BJ (cell line): ENCODE measurements at regions not wholly inside any gene's neighbourhood (a gene's known extent, or its start where the extent isn't known, plus 50 kb on each side); places are given as distances from the start of the nearest gene placed in this dataset.

Experiments
- CTCF ChIA-PET: fragments of 350-600 bp; formaldehyde crosslinking; extraction: SDS; loops from one replicate; lab custom pipeline; 2021; ENCODE audit warnings: antibody characterized with exemption, inconsistent platforms; lab: Yijun Ruan, JAX
- POLR2A ChIA-PET: fragments of 300-600 bp; sonication (Branson Sonifier 250); formaldehyde crosslinking; extraction: SDS; loops from one replicate; lab custom pipeline; 2021; ENCODE audit warnings: antibody characterized with exemption; lab: Charles Lee
- DNase-seq: peaks from one replicate; pipeline ENCODE4 v3.0.0-alpha.2; 2011; ENCODE audit warnings: low read depth
- H3K27me3 ChIP-seq: 2 replicates; pipeline ENCODE4 v1.6.0; 2011; ENCODE audit warnings: low read length; ENCODE audit not compliant: control insufficient read depth, insufficient read depth
- H3K36me3 ChIP-seq: 2 replicates; pipeline ENCODE4 v1.5.1; 2011; ENCODE audit warnings: low read length; ENCODE audit not compliant: control insufficient read depth, insufficient read depth
- H3K4me3 ChIP-seq: 2 replicates; pipeline ENCODE4 v1.5.1; 2011; ENCODE audit warnings: low read depth, mild to moderate bottlenecking, control low read depth, low read length
- TF ChIP-seq, protein P1 (sequence below): IDR thresholded peaks from 2 replicates; pipeline ENCODE4 v1.5.1; 2011; ENCODE audit warnings: low read depth, mild to moderate bottlenecking, control low read depth, inconsistent platforms, low read length, moderate library complexity; ENCODE audit not compliant: insufficient read depth

GRCh38 chr11:92149996-92150395 is 74.6 kb upstream of the FAT3 start:
- ChIA-PET CTCF (no interaction called here), POLR2A (no interaction called here)
- Histone ChIP-seq H3K4me3 (no peak overlapping the region), H3K27me3 (no peaks in the 10 kb centered on the region), H3K36me3 (no peaks in the 10 kb centered on the region)
- DNase-seq, result no peak
- TF ChIP-seq, protein P1, sequence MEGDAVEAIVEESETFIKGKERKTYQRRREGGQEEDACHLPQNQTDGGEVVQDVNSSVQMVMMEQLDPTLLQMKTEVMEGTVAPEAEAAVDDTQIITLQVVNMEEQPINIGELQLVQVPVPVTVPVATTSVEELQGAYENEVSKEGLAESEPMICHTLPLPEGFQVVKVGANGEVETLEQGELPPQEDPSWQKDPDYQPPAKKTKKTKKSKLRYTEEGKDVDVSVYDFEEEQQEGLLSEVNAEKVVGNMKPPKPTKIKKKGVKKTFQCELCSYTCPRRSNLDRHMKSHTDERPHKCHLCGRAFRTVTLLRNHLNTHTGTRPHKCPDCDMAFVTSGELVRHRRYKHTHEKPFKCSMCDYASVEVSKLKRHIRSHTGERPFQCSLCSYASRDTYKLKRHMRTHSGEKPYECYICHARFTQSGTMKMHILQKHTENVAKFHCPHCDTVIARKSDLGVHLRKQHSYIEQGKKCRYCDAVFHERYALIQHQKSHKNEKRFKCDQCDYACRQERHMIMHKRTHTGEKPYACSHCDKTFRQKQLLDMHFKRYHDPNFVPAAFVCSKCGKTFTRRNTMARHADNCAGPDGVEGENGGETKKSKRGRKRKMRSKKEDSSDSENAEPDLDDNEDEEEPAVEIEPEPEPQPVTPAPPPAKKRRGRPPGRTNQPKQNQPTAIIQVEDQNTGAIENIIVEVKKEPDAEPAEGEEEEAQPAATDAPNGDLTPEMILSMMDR, result no peak

- H3K4me3 ChIP-seq, result no peak overlapping the region
- DNase-seq, result no peak
- ChIA-PET CTCF (no interaction called here), POLR2A (no interaction called here)
- TF ChIP-seq, protein P1, result no peak
- H3K27me3 ChIP-seq, result no peaks in the 10 kb centered on the region
- H3K36me3 ChIP-seq, result no peaks in the 10 kb centered on the region
Observed at GRCh38 chr11:92141725-92142124, 82.9 kb upstream of the FAT3 start.

DNA sequence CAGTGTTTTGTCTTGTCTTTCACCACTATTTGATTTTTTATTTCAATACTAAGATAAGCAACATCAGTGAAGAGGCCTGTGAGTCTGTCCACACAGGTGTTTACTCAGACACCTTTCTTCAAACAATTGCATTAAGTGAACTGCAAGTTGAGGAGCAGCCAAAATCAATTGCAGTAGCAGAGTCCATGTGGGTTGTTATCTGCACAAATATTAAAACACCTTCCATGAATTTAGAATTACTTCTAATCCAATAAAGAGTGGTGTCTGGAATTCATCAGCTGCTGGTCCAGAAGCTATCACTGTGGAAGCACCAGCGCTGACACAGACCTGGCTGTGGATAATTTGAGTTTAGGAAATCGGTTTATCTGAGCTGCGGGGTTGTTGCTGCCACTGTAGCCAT is 83.5 kb upstream of the FAT3 start:
- Histone ChIP-seq H3K36me3 (no peaks in the 10 kb centered on the region), H3K27me3 (no peaks in the 10 kb centered on the region), H3K4me3 (no peak overlapping the region)
- POLR2A ChIA-PET, result no interaction called here
- CTCF ChIA-PET, result no interaction called here
- TF ChIP-seq, protein P1, result no peak
- DNase-seq, result no peak

DNA sequence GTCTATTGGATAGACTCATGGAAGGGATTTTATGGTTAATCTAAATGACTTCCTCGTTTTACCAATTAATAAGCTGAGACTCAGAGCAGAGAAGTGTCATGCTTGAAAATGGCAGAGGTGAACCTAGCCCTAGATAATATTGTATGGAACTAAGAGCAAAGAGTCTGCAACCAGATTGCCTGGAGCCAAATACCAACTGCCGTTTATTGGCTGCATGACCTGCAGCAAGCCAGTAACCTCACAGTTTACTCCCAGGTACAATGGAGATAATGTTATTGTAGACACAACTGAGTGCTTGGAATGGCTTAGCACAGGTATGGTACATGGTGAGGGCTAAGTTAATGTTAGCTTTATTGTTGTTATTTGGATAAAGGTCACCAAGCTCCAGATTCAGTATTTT is 84.6 kb upstream of the FAT3 start:
- no peaks in the 10 kb centered on the region for H3K27me3 ChIP-seq
- CTCF ChIA-PET, result no interaction called here
- TF ChIP-seq, protein P1, result no peak
- no peak overlapping the region for H3K4me3 ChIP-seq
- POLR2A ChIA-PET, result no interaction called here
- no peak for DNase-seq
- H3K36me3 ChIP-seq, result no peaks in the 10 kb centered on the region

DNA sequence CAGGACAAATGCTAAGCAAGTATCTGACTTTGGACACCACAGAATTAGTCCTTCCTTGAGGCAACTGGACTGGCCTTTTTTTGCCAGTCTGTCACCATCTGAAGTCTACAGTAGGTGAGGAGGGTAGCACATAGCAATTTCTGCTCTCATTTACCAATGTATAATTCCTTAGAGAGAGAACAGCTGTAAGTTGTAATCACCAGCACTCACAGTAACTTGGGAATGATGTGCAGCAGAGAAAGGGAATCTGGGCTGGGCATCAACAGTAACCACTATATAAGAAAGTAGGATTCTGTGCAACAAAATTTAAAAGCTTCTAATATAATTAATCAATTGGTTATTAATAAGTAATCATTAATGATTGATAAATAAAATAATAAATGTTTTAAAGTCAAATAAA is 86.3 kb upstream of the FAT3 start:
- H3K27me3 ChIP-seq, result no peaks in the 10 kb centered on the region
- TF ChIP-seq, protein P1, result no peak
- DNase-seq, result no peak
- CTCF ChIA-PET, result interaction anchor here (1.0 kb wide), 1 partner anchor 9 kb away, joined by 4 read pairs; no protein-coding TSS in a partner anchor
- H3K4me3 ChIP-seq, result no peak overlapping the region
- no peaks in the 10 kb centered on the region for H3K36me3 ChIP-seq
- POLR2A ChIA-PET, result no interaction called here
